ENCODE measurements at regions not wholly inside any gene's neighbourhood (a gene's known extent, or its start where the extent isn't known, plus 50 kb on each side); places are given as distances from the start of the nearest gene placed in this dataset.

- Histone ChIP-seq H3K4me2 (no peak overlapping the region), H3K27ac (no peak overlapping the region), H3K9me3 (no peaks in the 10 kb centered on the region), H3K4me3 (no peak overlapping the region), H3K4me1 (no peaks in the 10 kb centered on the region)
- peak in 1 of 2 experiments; percentile 3 for DNase-seq (ENCODE audit: low read depth in 1 of 2, low spot score in 1 of 2)
- FAIRE-seq: no peak
- ChIA-PET CTCF (no interaction called here), POLR2A (no interaction called here)
- TF ChIP-seq FOXS1 (CRISPR knock-in tag; IDR thresholded peaks at IDR 0.05) (no peak), EP300 (IDR thresholded peaks at IDR 0.05) (no peak), HMGXB4 (CRISPR knock-in tag; IDR thresholded peaks at IDR 0.05; ENCODE audit: borderline replicate concordance) (no peak), RARB (CRISPR knock-in tag; IDR thresholded peaks at IDR 0.05) (no peak), KDM1A (IDR thresholded peaks at IDR 0.05; ENCODE audit: low read depth) (no peak), HDAC2 (IDR thresholded peaks at IDR 0.05) (no peak), FOSB (CRISPR knock-in tag; IDR thresholded peaks at IDR 0.05) (no peak)
- no peak for ATAC-seq
- 4% methylated on average over 3 of the region's 3 CpGs for WGBS (ENCODE audit: missing lambda C conversion rate)
These were observed 1454.2 kb downstream of the NLGN4Y start for GRCh38 chrY:15978503-15978902.

DNA sequence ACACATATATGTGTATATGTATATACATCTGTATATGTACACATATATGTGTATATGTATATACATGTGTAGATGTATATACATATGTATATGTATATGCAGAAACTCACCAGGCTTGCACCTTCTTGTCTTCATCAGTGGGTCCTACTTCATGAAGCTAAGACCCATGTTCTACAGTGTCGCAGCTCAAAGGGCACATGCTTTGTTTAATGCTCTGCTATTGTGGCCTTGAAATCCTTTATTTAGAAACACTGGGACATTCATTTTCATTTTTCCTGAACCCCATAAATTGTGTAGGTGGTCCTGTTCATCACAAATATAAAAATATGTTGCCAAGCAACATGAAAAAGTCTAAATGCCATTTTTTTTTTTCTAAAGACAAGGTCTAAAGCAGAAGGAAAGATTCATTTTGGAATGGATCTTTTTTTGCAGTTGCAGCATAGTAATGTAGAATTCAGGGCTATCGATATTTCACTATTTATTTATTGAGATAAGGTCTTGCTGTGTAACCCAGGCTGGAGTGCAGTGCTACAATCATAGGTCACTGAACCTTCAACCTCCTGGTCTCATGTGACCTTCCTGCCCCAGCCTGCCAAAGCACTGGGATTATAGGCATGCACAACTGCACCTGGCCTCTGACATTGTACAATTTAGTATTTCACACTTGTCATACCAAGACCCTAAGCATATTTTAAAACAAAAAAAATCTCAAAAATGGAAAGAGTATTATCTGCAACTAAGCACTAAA is 1460.5 kb downstream of the NLGN4Y start:
- no peak for ATAC-seq
- 33% methylated on average over 2 of the region's 2 CpGs for WGBS (ENCODE audit: missing lambda C conversion rate)

DNA sequence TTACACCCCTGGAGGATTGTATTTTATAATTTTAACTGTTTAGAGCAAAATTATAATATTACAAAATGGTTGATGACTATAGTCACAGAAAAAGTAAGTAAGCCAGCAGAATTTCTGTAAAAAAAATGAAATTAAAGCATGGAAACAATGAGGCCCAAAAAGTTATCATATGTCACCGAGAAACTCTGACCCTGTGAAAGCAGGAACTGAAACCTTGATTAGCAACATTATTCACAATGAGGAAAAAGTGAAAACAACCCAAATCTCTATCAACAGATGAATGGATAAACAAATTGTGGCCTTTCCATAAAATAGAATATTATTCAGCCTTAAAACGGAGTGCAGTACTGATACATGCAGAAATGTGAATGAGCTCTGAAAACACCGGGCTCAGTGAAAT is 1471.7 kb downstream of the NLGN4Y start:
- no peak overlapping the region for H3K4me3 ChIP-seq
- no peak overlapping the region for H3K4me2 ChIP-seq
- TF ChIP-seq ZC3H11A (IDR thresholded peaks at IDR 0.05) (no peak), GATA3 (IDR thresholded peaks at IDR 0.05; ENCODE audit: borderline replicate concordance) (no peak), NPAS2 (CRISPR knock-in tag; IDR thresholded peaks at IDR 0.05; ENCODE audit: borderline replicate concordance) (no peak), MYC (IDR thresholded peaks at IDR 0.05; ENCODE audit: borderline replicate concordance, low read length) (no peak), RCOR1 (IDR thresholded peaks at IDR 0.05; ENCODE audit: low read depth, low read length) (no peak)
- TF ChIP-seq, protein P1, sequence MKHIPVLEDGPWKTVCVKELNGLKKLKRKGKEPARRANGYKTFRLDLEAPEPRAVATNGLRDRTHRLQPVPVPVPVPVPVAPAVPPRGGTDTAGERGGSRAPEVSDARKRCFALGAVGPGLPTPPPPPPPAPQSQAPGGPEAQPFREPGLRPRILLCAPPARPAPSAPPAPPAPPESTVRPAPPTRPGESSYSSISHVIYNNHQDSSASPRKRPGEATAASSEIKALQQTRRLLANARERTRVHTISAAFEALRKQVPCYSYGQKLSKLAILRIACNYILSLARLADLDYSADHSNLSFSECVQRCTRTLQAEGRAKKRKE (CRISPR knock-in tag; IDR thresholded peaks at IDR 0.05; ENCODE audit: low read depth): no peak
- WGBS (ENCODE audit: missing lambda C conversion rate): 42% methylated on average over 3 of the region's 3 CpGs
- ChIA-PET CTCF (no interaction called here), POLR2A (no interaction called here)
- ATAC-seq (no peak), DNase-seq (ENCODE audit: low read depth in 1 of 2, low spot score in 1 of 2) (no peak), FAIRE-seq (no peak)
- no peak overlapping the region for H3K27ac ChIP-seq
- no peaks in the 10 kb centered on the region for H3K4me1 ChIP-seq
- H3K9me3 ChIP-seq: no peaks in the 10 kb centered on the region

More for the DNA sequence above, 1460.5 kb downstream of the NLGN4Y start:
- Histone ChIP-seq H3K9me3 (no peaks in the 10 kb centered on the region), H3K4me3 (no peak overlapping the region), H3K4me1 (no peaks in the 10 kb centered on the region), H3K4me2 (no peak overlapping the region), H3K27ac (no peak overlapping the region)
- no peak for TF ChIP-seq SMC3 (IDR thresholded peaks at IDR 0.05)
- TF ChIP-seq KDM5A (IDR thresholded peaks at IDR 0.05): no peak
- no peak for TF ChIP-seq ZC3H11A (IDR thresholded peaks at IDR 0.05)
- no peak for TF ChIP-seq RNF2 (IDR thresholded peaks at IDR 0.05; ENCODE audit: borderline replicate concordance, low read depth)
- CTCF ChIA-PET: no interaction called here
- DNase-seq (ENCODE audit: low read depth in 1 of 2, low spot score in 1 of 2): no peak
- FAIRE-seq: no peak
- POLR2A ChIA-PET: no interaction called here

- Histone ChIP-seq H3K27ac (no peak overlapping the region), H3K4me3 (no peak overlapping the region), H3K4me1 (no peaks in the 10 kb centered on the region), H3K4me2 (no peak overlapping the region), H3K9me3 (no peaks in the 10 kb centered on the region)
- ATAC-seq (no peak), FAIRE-seq (peak; percentile 36), DNase-seq (ENCODE audit: low read depth in 1 of 2, low spot score in 1 of 2) (no peak)
- ChIA-PET POLR2A (no interaction called here), CTCF (no interaction called here)
- no peak for TF ChIP-seq FOSL2 (IDR thresholded peaks at IDR 0.05)
- TF ChIP-seq FOSL2 (CRISPR knock-in tag; IDR thresholded peaks at IDR 0.05): no peak
- TF ChIP-seq RARB (CRISPR knock-in tag; IDR thresholded peaks at IDR 0.05): no peak
- no peak for TF ChIP-seq RFX5 (IDR thresholded peaks at IDR 0.05)
- no peak for TF ChIP-seq MYC (IDR thresholded peaks at IDR 0.05; ENCODE audit: borderline replicate concordance, low read length)
- TF ChIP-seq POLR2A (IDR thresholded peaks at IDR 0.05; ENCODE audit: low read length): no peak
- no peak for TF ChIP-seq ESRRA (IDR thresholded peaks at IDR 0.05; ENCODE audit: borderline replicate concordance, low read length)
- WGBS (ENCODE audit: missing lambda C conversion rate): 45% methylated on average over 1 of the region's 1 CpG
These were observed 1476.4 kb downstream of the NLGN4Y start for GRCh38 chrY:16000751-16001150.
